Motor neuron (in vitro differentiated cells): ENCODE measurements at regions not wholly inside any gene's neighbourhood (a gene's known extent, or its start where the extent isn't known, plus 50 kb on each side); places are given as distances from the start of the nearest gene placed in this dataset.

Experiments used
- ATAC-seq, 8 experiments: fragments of 200-7000 bp; cut with Tn5 transposase; replicated peaks in 6 of 8; 2 replicates each; pipeline ENCODE4 v1.8.0; 2021; ENCODE audit warnings: mild to moderate bottlenecking in 8 of 8, moderate library complexity in 8 of 8
- H3K27ac ChIP-seq, 2 donors: fragments of 250-450 bp; sonication (Bioruptor Pico); 2 replicates each; pipeline ENCODE4 v1.9.0; 2021; ENCODE audit warnings: antibody characterized with exemption in 2 of 2, mild to moderate bottlenecking in 2 of 2, moderate library complexity in 1 of 2
- H3K4me1 ChIP-seq, 2 donors: fragments of 250-450 bp; sonication (Bioruptor Pico); replicated peaks in 1 of 2; 2 replicates each; pipeline ENCODE4 v1.6.1; 2021; ENCODE audit warnings: antibody characterized with exemption in 2 of 2, mild to moderate bottlenecking in 2 of 2, moderate library complexity in 1 of 2
- H3K4me3 ChIP-seq, 5 donors: fragments of 250-450 bp; sonication (Bioruptor Pico); 2 replicates each; pipeline ENCODE4 v1.9.0; 2021; ENCODE audit warnings: antibody characterized with exemption in 5 of 5, mild to moderate bottlenecking in 5 of 5, moderate library complexity in 4 of 5
- WGBS, 10 experiments: fragments of 450-650 bp; shearing (Covaris generic); methylation state at CpG; one replicate each; pipeline ENCODE4 v1.0.0; 2022; 5-methylcytosine and 5-hydroxymethylcytosine counted together
- in situ Hi-C, 9 experiments: fragments of 400-800 bp; cut with MboI; loops; one replicate each; pipeline ENCODE4 v1.15.0; 2021; ENCODE audit warnings: low sequenced_read_pairs in 9 of 9, low pct_unique_long_range_greater_than_20kb in 2 of 9; ENCODE audit not compliant: unreplicated experiment in 9 of 9

GRCh38 chr18:76136701-76137100 lies 358.3 kb downstream of the ZNF516 start:
- 10 to 83% (median 59%) methylated on average over 1 to 10 of the region's 10 CpGs for WGBS, 10 experiments
- peak in 2 of 8 experiments; percentile 47 to 48 for ATAC-seq
- Histone ChIP-seq H3K4me3 (no peak overlapping the region), H3K27ac (no peak overlapping the region), H3K4me1 (peaks cover 8 to 28% of the 10 kb centered on the region in 2 donors)
- in situ Hi-C loops, result no loop called here

DNA sequence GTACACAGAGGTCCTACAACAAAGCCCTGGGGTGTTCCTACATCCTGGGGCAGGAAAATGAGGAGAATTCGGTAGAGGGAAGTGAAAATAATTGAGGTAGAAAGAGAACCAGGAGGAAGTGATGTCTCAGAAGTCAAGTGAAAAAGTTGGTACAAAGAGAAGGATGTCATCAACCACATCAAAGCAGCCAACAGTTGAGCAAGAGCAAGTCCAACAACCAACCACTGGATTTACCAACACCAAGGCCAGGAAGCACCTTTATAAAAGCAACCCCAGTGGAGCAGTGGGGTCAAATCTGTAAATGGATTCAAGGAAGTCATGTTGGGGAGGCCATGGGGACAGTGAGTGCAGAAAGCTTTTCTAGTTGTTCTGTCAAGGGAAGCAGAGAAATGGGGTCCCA lies 360.4 kb downstream of the ZNF516 start:
- no peak for ATAC-seq
- 0 to 100% (median 56%) methylated on average over 1 of the region's 1 CpG; no CpG with 5 or more reads in 3 of the 10 experiments for WGBS, 10 experiments
- peaks cover 8 to 28% of the 10 kb centered on the region in 2 donors for H3K4me1 ChIP-seq
- in situ Hi-C loops, result no loop called here
- H3K4me3 ChIP-seq, result no peak overlapping the region
- no peak overlapping the region for H3K27ac ChIP-seq

DNA sequence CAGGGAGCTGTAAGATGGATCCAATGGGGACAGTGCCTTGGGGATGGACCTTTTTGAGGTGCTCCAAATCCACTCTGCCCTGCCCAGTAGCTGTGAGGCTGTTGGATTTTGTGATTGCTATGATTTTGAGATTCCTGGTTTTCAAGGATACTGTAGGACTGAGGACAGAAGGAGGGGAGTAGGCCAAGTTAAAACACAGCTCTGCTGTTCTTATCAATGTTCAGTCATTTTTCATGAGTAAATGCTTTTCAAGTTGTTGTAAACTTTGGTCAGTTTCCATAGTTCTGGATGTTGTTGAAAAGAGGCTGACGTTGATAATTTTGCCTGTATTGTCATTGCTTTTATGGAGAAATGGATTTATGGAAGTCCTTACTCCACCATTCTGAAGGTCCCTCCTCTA lies 361.2 kb downstream of the ZNF516 start:
- in situ Hi-C loops, result no loop called here
- Histone ChIP-seq H3K27ac (no peak overlapping the region), H3K4me1 (peaks cover 8 to 28% of the 10 kb centered on the region in 2 donors), H3K4me3 (no peak overlapping the region)
- no peak for ATAC-seq
- WGBS, 10 experiments, result 0 to 100% (median 83%) methylated on average over 1 of the region's 1 CpG; no CpG with 5 or more reads in 2 of the 10 experiments

DNA sequence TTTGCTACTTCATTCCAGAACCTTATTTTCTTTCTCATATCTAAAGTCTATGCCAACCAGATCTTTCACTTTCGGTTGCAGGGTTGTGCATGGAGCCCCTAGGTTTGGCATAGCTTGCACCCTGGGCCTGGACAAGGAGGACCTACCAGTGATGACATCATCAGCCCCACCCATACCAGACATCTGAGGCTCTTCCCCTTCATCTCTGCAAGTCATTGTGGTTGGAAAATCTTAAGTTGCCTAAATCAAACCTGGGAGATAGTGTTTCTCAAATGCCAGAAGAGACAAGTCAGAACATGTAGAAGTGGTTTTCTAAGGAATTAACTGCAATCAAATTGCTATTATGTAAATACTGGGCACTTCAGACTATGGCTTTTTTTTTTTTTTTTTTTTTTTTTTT lies 363.3 kb downstream of the ZNF516 start:
- 33 to 100% (median 100%) methylated on average over 1 of the region's 1 CpG; no CpG with 5 or more reads in 3 of the 10 experiments for WGBS, 10 experiments
- ATAC-seq, result peak in 2 of 8 experiments; percentile 71 to 84
- in situ Hi-C loops, result no loop called here
- Histone ChIP-seq H3K4me3 (no peak overlapping the region), H3K4me1 (peaks cover 6 to 29% of the 10 kb centered on the region in 2 donors), H3K27ac (no peak overlapping the region)

DNA sequence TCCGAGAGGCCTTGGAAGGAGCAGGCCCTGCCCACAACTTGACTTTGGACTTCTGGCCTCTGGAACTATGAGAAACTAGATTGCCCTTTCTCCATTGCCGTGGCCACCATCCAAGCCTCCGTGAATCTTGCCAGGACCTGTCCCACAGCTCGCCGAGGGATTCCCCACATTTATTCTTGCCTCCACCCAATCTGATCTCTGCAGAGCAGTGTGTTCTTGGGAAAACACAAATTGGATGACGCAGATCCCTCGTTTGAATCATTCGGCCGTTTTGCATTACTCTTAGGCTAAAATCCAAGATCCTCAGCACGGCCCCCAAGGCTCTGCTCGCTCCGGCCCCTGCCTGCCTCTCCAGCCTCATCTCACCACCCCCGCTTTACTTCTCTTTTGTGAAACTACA lies 364.2 kb downstream of the ZNF516 start:
- H3K27ac ChIP-seq, result no peak overlapping the region
- peak in 2 of 8 experiments; percentile 24 to 57 for ATAC-seq
- no peak overlapping the region for H3K4me3 ChIP-seq
- in situ Hi-C loops, result no loop called here
- WGBS, 10 experiments, result 56 to 100% (median 91%) methylated on average over 1 to 13 of the region's 13 CpGs; no CpG with 5 or more reads in 2 of the 10 experiments
- H3K4me1 ChIP-seq, result peaks cover 6 to 20% of the 10 kb centered on the region in 2 donors

DNA sequence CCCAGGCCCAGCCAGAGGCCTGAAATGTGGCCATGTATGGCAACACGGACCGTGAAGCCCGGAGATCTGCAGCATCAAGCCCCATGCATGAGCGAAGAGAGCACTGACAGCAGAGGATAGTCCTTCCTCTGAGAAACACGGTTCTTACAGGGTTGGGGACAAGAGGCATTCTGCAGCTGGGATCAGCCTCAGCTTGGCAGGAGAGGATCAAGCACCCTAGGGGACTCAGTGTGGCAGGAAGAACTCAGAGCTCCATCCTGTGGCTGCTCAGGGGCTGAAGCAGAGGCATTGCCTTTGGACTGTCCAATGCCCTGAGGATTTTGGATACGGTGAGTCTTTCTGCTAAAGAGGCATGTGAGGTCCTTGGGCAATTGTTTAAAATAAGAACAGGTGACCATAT lies 368.7 kb downstream of the ZNF516 start:
- ATAC-seq, result peak in 6 of 8 experiments; percentile 31 to 68 (median 35)
- H3K4me1 ChIP-seq, result peaks cover 6 to 14% of the 10 kb centered on the region in 2 donors
- H3K27ac ChIP-seq, result no peak overlapping the region
- WGBS, 10 experiments, result 16 to 88% (median 25%) methylated on average over 2 to 6 of the region's 6 CpGs; no CpG with 5 or more reads in 7 of the 10 experiments
- in situ Hi-C loops, result no loop called here
- H3K4me3 ChIP-seq, result no peak overlapping the region

DNA sequence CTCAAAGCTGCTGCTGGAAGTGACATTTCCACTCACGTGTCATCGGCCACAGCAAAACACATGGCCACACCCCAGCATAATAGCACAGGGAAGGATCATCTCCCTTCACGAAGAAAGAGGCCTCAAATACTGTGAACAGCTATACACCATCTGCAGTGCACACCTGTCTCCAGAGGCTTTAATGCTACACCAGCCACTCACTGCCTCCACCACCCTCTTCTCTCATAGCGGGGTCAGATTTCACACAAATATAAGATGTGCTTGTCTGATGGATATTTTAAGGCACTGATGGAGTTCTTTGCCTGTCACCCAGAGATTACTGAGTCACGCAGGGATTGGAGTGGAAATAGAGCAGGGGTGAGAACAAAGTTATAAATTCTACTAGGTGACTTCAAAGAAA lies 374.0 kb downstream of the ZNF516 start:
- no peak overlapping the region for H3K4me3 ChIP-seq
- in situ Hi-C loops, result no loop called here
- 40 to 92% (median 83%) methylated on average over 1 to 4 of the region's 5 CpGs; no CpG with 5 or more reads in 3 of the 10 experiments for WGBS, 10 experiments
- no peaks in the 10 kb centered on the region for H3K4me1 ChIP-seq
- ATAC-seq, result no peak
- no peak overlapping the region for H3K27ac ChIP-seq

DNA sequence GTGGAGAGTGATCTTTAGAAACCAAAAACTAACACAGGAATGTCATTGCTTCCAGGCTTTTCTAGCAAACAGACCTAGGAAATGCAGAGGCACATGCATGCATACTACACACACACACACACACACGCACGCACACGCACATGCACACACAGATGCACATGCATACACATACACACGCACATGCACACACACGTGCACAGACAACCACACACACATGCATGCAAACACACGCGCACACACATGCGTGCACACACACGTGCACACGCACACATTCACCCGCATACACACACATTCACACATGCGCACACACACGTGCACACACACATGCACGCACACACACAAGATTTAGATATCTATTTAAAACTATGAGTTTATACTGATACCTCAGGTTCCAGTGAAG lies 379.5 kb downstream of the ZNF516 start:
- no peak for ATAC-seq
- 60 to 100% (median 79%) methylated on average over 2 to 11 of the region's 14 CpGs; no CpG with 5 or more reads in 3 of the 10 experiments for WGBS, 10 experiments
- in situ Hi-C loops, result no loop called here

DNA sequence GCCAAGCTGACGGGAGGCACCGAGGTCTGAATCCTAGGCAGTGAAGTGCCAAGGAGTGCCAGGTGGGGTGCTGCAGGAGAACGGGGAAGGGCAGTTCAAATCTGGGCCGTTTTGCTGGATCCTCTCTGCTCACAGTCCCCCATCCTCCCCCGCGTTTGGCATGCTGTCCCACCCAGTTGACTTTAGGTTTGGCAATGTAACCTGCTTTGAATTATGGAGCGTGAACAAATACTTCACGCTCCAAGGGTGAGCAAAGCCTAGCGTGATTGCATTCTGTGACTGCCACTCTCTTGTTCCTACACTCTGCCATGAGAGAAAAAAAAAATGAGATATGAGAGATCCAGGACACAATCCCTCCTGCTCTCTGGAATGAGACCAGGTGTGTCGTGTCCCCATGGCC lies 381.9 kb downstream of the ZNF516 start:
- H3K27ac ChIP-seq, result no peak overlapping the region
- in situ Hi-C loops, result no loop called here
- H3K4me3 ChIP-seq, result no peak overlapping the region
- no peak for ATAC-seq
- whole genome bisulfite sequencing, 10 experiments, result 20 to 100% (median 57%) methylated on average over 1 to 9 of the region's 10 CpGs; no CpG with 5 or more reads in 3 of the 10 experiments
- no peaks in the 10 kb centered on the region for H3K4me1 ChIP-seq

More for the DNA sequence above, 379.5 kb downstream of the ZNF516 start:
- Histone ChIP-seq H3K4me1 (no peaks in the 10 kb centered on the region), H3K27ac (no peak overlapping the region), H3K4me3 (no peak overlapping the region)

DNA sequence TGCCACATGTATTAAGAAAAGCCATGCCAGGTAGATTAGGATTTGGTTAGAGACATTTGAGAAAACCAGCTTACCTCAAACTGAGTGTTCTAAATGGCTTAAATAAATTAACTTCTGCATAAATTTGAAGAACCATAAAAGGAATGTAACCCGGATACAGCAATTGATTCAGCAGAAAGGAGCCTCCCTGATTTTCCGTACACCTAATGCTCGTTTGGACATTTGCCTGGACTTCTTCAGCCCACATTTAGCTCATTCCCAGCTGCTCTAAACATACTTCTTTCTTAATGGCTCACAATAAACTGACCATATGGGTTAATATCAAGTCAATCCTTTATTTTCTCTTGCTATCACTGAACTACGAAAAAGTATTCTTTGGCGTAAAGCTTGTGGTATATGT lies 392.4 kb downstream of the ZNF516 start:
- Histone ChIP-seq H3K27ac (no peak overlapping the region), H3K4me1 (no peaks in the 10 kb centered on the region), H3K4me3 (no peak overlapping the region)
- WGBS, 10 experiments, result 0 to 100% (median 74%) methylated on average over 1 to 5 of the region's 5 CpGs
- in situ Hi-C loops, result no loop called here
- ATAC-seq, result no peak

DNA sequence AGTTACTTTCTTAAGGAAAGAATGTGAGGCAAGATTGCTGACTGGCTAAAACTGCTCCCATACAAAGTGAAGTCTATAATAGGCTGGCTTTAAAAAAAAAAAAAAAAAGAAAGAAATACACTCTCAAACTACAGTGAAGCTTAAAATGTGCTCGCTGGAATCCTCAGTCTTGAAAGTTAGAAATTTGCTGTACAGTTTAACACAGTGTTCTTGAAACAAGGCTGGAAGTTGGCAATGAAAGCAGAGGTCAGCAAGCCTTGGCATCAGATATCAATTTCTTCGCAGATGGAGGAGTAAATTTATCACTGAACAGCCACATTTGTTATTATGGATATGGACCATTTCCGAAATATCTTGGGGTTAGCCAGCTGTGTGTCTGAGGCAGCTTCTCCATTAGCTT lies 392.9 kb downstream of the ZNF516 start:
- 0 to 93% (median 47%) methylated on average over 1 to 3 of the region's 3 CpGs for WGBS, 10 experiments
- Histone ChIP-seq H3K4me3 (no peak overlapping the region), H3K4me1 (no peaks in the 10 kb centered on the region), H3K27ac (no peak overlapping the region)
- in situ Hi-C loops, result no loop called here
- ATAC-seq, result no peak

DNA sequence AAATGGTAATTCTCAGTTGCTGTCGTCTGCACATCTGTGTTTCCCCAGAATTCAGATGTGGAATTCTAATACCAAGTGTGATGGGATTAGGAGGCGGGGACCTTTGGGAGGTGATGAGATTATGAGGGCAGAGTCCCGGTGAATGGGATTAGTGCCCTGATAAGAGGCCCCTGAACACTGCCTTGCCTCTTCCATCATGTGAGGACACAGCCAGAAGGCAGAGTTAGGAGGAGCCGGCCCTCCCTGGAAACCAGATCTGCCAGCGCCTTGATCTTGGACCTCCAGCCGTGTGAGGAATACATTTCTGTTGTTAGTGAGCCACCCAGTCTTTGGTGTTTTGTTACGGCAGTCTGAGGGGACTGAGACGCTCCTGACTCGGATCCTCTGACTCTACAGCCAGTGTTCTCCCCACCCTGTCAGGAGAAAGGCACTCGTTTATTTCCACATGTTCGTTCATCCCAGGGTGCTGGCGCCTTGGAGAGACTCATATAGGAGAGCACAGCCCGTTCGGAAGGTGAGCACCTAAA lies 395.0 kb downstream of the ZNF516 start:
- Histone ChIP-seq H3K4me1 (no peaks in the 10 kb centered on the region), H3K27ac (no peak overlapping the region), H3K4me3 (no peak overlapping the region)
- ATAC-seq, result no peak
- 16 to 100% (median 81%) methylated on average over 1 to 9 of the region's 14 CpGs; no CpG with 5 or more reads in 4 of the 10 experiments for WGBS, 10 experiments
- in situ Hi-C loops, result no loop called here

DNA sequence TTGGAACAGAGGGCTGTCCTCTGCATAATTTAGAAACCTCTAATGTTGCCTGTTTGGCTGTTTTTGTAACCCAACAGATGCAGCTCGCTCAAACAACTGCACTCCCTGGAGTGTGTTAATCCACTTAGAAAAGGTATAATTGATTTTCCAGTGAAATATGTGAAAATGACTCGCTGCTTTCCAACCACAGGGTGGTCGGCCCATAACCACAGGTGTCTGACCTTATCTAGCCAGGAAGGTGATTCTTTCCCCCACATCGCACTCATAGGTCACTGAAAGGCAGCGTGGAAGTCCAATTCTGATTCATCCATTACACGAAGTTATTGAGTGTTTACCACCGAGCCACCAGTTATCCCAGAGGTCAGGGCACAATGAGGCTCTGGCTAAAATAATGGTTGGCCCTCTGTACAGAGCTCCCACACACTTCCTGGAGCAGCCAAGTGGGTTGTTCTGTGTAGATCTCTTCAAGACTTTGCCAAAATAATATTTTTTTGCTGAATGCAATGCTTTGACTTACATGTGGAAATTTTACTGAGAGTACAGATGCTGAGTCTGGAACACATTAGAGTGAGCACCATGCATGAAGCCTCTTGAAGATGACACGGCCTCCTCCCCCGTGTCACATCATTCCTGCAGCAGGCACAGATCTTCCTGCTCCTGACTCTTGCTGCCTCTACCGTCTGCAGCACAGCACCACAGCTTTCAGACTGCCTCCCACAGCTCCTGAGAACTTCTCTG lies 396.2 kb downstream of the ZNF516 start:
- Histone ChIP-seq H3K4me3 (no peak overlapping the region), H3K27ac (no peak overlapping the region), H3K4me1 (no peaks in the 10 kb centered on the region)
- in situ Hi-C loops, result no loop called here
- WGBS, 10 experiments, result 0 to 100% (median 88%) methylated on average over 1 to 9 of the region's 10 CpGs; no CpG with 5 or more reads in 1 of the 10 experiments
- ATAC-seq, result peak in 3 of 8 experiments; percentile 28 to 40 (median 35)
